ENCODE measurements at regions not wholly inside any gene's neighbourhood (a gene's known extent, or its start where the extent isn't known, plus 50 kb on each side); places are given as distances from the start of the nearest gene placed in this dataset.

- TF ChIP-seq EZH2 (IDR thresholded peaks at IDR 0.05) (no peak), CTCF (IDR thresholded peaks at IDR 0.05) (no peak)
These were observed 280.5 kb downstream of the NSG2 start for GRCh38 chr5:174325961-174326360.

Data from neural progenitor cell (in vitro differentiated cells).